ENCODE measurements at regions not wholly inside any gene's neighbourhood (a gene's known extent, or its start where the extent isn't known, plus 50 kb on each side); places are given as distances from the start of the nearest gene placed in this dataset.

DNA sequence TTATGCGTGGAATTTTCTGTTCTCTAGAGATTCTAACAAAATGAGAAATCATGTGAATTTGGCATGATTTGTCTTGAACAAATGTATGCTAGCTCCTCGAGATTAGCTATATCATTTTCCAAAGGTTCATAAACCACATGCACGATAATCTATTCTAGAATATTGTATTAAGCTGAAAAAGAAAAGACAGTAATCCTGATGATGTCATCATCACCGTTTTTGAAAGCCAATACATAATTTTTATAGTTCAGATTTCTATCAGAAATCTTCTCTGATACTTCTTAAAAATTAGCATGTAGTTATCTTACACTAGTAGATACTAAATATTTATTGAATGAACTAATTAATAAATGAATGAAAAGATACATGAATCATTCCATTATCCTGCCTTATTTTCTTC lies 111.2 kb downstream of the HAO1 start:
- Histone ChIP-seq H3K9me2 (ENCODE audit: insufficient read depth) (no peaks in the 10 kb centered on the region), H3K36me3 (ENCODE audit: insufficient read depth) (no peaks in the 10 kb centered on the region), H3K4me3 (no peak overlapping the region), H2AFZ (no peak overlapping the region), H3K27ac (ENCODE audit: low read depth) (no peak overlapping the region), H4K20me1 (replicated peaks; ENCODE audit: insufficient read depth) (no peaks in the 10 kb centered on the region), H3K4me2 (no peak overlapping the region), H3K4me1 (ENCODE audit: insufficient read depth) (no peaks in the 10 kb centered on the region), H3K27me3 (ENCODE audit: insufficient read depth) (no peaks in the 10 kb centered on the region), H3K79me2 (replicated peaks; ENCODE audit: insufficient read depth) (no peaks in the 10 kb centered on the region), H3F3A (replicated peaks; ENCODE audit: low read depth) (no peaks in the 10 kb centered on the region)
- Mint-ChIP-seq H3K27ac (no peak overlapping the region), H3K9me3 (peaks cover 7% of the 10 kb centered on the region), H3K4me1 (no peaks in the 10 kb centered on the region), H3K4me3 (no peak overlapping the region), H3K27me3 (ENCODE audit: insufficient read depth, low read depth, poor library complexity) (no peaks in the 10 kb centered on the region), H3K36me3 (ENCODE audit: low read depth) (peaks cover 6% of the 10 kb centered on the region; the same call in 2 of the 3 replicates)
- ATAC-seq = no peak
- DNase-seq (ENCODE audit: low spot score) = no peak
- no peak for TF ChIP-seq CTCF (conservative IDR thresholded peaks at IDR 0.05; ENCODE audit: low read depth in 2 of 2)
- TF ChIP-seq ZNF331 (CRISPR knock-in tag; IDR thresholded peaks at IDR 0.05; ENCODE audit: low read depth) = no peak
- no peak for TF ChIP-seq ZNF114 (CRISPR knock-in tag; IDR thresholded peaks at IDR 0.05)
- TF ChIP-seq CREB1 (CRISPR knock-in tag; IDR thresholded peaks at IDR 0.05; ENCODE audit: low read depth) = no peak
- no peak for TF ChIP-seq STAT1 (IDR thresholded peaks at IDR 0.05; ENCODE audit: unreplicated experiment)
- TF ChIP-seq, protein P1, sequence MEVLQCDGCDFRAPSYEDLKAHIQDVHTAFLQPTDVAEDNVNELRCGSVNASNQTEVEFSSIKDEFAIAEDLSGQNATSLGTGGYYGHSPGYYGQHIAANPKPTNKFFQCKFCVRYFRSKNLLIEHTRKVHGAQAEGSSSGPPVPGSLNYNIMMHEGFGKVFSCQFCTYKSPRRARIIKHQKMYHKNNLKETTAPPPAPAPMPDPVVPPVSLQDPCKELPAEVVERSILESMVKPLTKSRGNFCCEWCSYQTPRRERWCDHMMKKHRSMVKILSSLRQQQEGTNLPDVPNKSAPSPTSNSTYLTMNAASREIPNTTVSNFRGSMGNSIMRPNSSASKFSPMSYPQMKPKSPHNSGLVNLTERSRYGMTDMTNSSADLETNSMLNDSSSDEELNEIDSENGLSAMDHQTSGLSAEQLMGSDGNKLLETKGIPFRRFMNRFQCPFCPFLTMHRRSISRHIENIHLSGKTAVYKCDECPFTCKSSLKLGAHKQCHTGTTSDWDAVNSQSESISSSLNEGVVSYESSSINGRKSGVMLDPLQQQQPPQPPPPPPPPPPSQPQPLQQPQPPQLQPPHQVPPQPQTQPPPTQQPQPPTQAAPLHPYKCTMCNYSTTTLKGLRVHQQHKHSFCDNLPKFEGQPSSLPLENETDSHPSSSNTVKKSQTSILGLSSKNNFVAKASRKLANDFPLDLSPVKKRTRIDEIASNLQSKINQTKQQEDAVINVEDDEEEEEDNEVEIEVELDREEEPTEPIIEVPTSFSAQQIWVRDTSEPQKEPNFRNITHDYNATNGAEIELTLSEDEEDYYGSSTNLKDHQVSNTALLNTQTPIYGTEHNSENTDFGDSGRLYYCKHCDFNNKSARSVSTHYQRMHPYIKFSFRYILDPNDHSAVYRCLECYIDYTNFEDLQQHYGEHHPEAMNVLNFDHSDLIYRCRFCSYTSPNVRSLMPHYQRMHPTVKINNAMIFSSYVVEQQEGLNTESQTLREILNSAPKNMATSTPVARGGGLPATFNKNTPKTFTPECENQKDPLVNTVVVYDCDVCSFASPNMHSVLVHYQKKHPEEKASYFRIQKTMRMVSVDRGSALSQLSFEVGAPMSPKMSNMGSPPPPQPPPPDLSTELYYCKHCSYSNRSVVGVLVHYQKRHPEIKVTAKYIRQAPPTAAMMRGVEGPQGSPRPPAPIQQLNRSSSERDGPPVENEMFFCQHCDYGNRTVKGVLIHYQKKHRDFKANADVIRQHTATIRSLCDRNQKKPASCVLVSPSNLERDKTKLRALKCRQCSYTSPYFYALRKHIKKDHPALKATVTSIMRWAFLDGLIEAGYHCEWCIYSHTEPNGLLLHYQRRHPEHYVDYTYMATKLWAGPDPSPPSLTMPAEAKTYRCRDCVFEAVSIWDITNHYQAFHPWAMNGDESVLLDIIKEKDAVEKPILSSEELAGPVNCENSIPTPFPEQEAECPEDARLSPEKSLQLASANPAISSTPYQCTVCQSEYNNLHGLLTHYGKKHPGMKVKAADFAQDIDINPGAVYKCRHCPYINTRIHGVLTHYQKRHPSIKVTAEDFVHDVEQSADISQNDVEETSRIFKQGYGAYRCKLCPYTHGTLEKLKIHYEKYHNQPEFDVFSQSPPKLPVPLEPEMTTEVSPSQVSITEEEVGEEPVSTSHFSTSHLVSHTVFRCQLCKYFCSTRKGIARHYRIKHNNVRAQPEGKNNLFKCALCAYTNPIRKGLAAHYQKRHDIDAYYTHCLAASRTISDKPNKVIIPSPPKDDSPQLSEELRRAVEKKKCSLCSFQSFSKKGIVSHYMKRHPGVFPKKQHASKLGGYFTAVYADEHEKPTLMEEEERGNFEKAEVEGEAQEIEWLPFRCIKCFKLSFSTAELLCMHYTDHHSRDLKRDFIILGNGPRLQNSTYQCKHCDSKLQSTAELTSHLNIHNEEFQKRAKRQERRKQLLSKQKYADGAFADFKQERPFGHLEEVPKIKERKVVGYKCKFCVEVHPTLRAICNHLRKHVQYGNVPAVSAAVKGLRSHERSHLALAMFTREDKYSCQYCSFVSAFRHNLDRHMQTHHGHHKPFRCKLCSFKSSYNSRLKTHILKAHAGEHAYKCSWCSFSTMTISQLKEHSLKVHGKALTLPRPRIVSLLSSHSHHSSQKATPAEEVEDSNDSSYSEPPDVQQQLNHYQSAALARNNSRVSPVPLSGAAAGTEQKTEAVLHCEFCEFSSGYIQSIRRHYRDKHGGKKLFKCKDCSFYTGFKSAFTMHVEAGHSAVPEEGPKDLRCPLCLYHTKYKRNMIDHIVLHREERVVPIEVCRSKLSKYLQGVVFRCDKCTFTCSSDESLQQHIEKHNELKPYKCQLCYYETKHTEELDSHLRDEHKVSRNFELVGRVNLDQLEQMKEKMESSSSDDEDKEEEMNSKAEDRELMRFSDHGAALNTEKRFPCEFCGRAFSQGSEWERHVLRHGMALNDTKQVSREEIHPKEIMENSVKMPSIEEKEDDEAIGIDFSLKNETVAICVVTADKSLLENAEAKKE (CRISPR knock-in tag; IDR thresholded peaks at IDR 0.05) = no peak
- no peak for TF ChIP-seq REST (IDR thresholded peaks at IDR 0.05; ENCODE audit: unreplicated experiment)
- TF ChIP-seq NANOG (IDR thresholded peaks at IDR 0.05; ENCODE audit: borderline replicate concordance) = no peak
- TF ChIP-seq JUNB (IDR thresholded peaks at IDR 0.05; ENCODE audit: unreplicated experiment) = no peak
- no peak for TF ChIP-seq POLR2AphosphoS5 (IDR thresholded peaks at IDR 0.05; ENCODE audit: low read depth)
- no peak for TF ChIP-seq EZH2phosphoT487 (IDR thresholded peaks at IDR 0.05; ENCODE audit: unreplicated experiment)
- TF ChIP-seq, protein P2, sequence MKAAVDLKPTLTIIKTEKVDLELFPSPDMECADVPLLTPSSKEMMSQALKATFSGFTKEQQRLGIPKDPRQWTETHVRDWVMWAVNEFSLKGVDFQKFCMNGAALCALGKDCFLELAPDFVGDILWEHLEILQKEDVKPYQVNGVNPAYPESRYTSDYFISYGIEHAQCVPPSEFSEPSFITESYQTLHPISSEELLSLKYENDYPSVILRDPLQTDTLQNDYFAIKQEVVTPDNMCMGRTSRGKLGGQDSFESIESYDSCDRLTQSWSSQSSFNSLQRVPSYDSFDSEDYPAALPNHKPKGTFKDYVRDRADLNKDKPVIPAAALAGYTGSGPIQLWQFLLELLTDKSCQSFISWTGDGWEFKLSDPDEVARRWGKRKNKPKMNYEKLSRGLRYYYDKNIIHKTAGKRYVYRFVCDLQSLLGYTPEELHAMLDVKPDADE (IDR thresholded peaks at IDR 0.05) = no peak
- TF ChIP-seq EZH2 (IDR thresholded peaks at IDR 0.05; ENCODE audit: low read depth, unreplicated experiment) = no peak

Measured in GM23338 (cell line).